ENCODE measurements at regions not wholly inside any gene's neighbourhood (a gene's known extent, or its start where the extent isn't known, plus 50 kb on each side); places are given as distances from the start of the nearest gene placed in this dataset.
A peak's percentile ranks its signal among the peaks of the same experiment; 100 is the strongest.

DNA sequence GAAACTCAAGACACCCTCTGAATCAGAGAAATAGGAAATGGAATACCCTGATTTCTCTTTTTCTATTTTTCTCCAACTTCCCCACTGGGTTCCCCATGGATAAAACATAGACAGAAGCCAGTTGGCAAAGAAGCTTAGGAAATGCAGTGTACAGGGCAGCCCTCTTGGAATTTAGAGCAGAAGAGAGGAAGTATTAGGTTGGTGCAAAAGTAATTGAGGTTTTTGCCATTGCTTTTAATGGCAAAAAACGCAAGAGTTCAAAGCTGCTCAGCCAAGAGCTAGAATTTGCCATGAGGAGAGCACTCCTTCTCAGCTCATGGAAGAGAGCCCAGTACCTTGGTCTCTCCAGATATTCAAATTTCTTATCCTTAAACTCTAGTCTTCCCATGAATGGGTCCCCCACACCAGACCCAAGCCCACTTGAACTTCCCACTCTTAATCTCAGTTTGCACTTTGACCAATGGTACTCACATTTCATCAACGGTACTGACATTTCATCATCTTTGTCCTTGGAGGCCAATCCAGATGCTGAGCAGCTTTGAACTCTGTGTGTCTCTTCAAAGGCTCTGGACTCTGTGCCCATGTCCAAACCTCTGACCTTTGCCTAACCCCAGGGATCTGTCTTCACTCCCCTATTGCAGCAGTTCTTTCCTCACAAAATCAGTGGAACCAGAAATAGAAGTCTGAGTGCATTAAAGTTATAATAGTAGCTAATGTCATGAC is 73.2 kb upstream of the PPP1R3C start:
- H3K27ac ChIP-seq, result no peak overlapping the region
- H3K27me3 ChIP-seq, result no peaks in the 10 kb centered on the region
- H3K4me1 ChIP-seq, result no peaks in the 10 kb centered on the region
- H3K36me3 ChIP-seq, result no peaks in the 10 kb centered on the region
- DNase-seq, result no peak
- H3K4me3 ChIP-seq, result no peak overlapping the region
- H3K9me3 ChIP-seq (replicated peaks), result no peaks in the 10 kb centered on the region

DNA sequence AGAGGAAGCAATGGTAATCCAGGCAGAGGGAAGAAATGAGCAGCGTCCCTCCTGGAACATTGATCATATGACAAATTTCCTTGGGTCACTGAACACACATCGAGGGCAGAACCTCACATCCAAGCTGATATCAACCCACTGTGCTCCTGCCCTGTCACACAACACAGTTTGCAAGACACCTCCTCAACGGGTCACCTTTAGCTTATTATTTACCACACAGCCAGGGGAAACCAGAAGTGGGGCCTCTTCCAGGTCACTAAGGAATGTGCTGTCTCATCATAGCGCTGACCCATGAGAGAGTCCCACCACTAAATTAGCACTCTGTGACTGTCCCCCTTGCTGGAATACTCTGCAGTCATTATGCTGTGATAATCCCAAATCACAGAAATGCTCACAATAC is 69.7 kb upstream of the PPP1R3C start:
- no peaks in the 10 kb centered on the region for H3K27me3 ChIP-seq
- DNase-seq, result no peak
- no peak overlapping the region for H3K4me3 ChIP-seq
- H3K4me1 ChIP-seq, result no peaks in the 10 kb centered on the region
- no peaks in the 10 kb centered on the region for H3K9me3 ChIP-seq (replicated peaks)
- H3K36me3 ChIP-seq, result no peaks in the 10 kb centered on the region
- no peak overlapping the region for H3K27ac ChIP-seq

DNA sequence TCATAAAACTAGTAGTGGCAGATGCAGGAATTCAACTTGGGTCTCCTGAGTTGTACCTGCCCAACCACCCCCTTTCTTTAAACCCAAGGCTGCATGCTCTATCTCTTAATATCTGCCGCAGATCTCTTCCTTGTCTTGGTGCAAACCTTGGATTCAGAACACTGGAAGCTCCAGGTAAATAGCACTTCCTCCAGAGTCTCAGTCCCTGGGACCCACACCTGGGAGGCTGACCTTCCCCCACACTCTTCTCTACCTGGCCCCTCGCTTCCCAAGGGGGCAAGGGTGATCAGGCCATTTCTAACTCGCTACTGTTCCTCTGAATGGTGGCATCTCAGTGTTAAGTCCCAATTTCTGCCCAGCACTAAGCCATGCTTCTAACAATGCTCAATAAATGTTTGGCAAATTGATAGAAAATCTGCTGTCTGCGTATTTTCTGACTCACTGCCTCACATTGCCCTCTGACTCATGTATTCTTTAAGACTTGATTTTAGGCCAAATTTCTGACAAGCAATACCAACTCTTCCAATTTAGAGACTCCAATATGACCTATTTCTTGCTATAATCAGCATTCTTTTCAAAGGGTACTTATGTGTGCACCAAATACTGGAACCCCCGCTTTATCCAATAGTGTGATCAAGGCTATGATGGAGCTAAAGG is 68.0 kb upstream of the PPP1R3C start:
- no peak overlapping the region for H3K4me3 ChIP-seq
- no peaks in the 10 kb centered on the region for H3K9me3 ChIP-seq (replicated peaks)
- no peaks in the 10 kb centered on the region for H3K36me3 ChIP-seq
- no peak for DNase-seq
- H3K27me3 ChIP-seq, result no peaks in the 10 kb centered on the region
- H3K4me1 ChIP-seq, result no peaks in the 10 kb centered on the region
- H3K27ac ChIP-seq, result no peak overlapping the region

GRCh38 chr10:91700273-91700672 is 67.4 kb upstream of the PPP1R3C start:
- Histone ChIP-seq H3K27ac (no peak overlapping the region), H3K4me1 (no peaks in the 10 kb centered on the region), H3K36me3 (no peaks in the 10 kb centered on the region), H3K27me3 (no peaks in the 10 kb centered on the region), H3K4me3 (no peak overlapping the region), H3K9me3 (replicated peaks) (no peaks in the 10 kb centered on the region)
- DNase-seq, result no peak

GRCh38 chr10:91698258-91698657 is 65.4 kb upstream of the PPP1R3C start:
- no peaks in the 10 kb centered on the region for H3K9me3 ChIP-seq (replicated peaks)

DNA sequence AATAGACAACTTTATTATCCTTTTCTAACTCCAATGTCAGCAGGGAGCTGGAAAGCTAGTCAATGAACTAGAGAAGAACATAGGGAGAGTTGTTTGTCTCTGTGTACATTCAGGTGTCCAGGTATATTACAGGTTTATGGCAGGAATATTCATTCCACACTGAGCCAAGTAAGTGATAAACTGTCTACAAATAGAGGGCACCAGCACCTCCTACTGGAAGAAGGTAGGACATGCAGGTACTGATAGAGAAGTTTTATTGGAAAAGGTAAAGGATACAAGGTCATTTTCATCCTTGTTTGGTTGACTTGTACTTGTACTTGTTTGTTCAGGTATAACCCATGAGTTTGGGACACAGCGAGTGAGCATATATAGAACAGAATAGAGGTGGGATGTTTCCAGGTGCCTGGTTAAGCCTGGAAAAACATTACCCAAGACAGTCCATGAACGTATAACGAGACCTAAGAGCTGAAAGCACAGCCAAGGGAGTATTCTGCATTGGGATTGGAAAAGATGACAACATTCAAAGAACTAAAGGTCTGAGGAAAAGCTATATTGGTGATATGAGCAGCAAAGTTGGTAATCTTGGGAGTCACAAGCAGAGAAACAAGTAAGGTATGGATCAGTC is 61.4 kb upstream of the PPP1R3C start:
- Histone ChIP-seq H3K9me3 (replicated peaks) (no peaks in the 10 kb centered on the region), H3K4me3 (no peak overlapping the region), H3K27me3 (no peaks in the 10 kb centered on the region), H3K4me1 (no peaks in the 10 kb centered on the region), H3K36me3 (no peaks in the 10 kb centered on the region), H3K27ac (no peak overlapping the region)
- DNase-seq, result peak; percentile 7 to 50

More at GRCh38 chr10:91698258-91698657, 65.4 kb upstream of the PPP1R3C start:
- H3K27me3 ChIP-seq, result no peaks in the 10 kb centered on the region
- H3K36me3 ChIP-seq, result no peaks in the 10 kb centered on the region
- no peak overlapping the region for H3K27ac ChIP-seq
- no peak overlapping the region for H3K4me3 ChIP-seq
- H3K4me1 ChIP-seq, result no peaks in the 10 kb centered on the region
- DNase-seq, result no peak

DNA sequence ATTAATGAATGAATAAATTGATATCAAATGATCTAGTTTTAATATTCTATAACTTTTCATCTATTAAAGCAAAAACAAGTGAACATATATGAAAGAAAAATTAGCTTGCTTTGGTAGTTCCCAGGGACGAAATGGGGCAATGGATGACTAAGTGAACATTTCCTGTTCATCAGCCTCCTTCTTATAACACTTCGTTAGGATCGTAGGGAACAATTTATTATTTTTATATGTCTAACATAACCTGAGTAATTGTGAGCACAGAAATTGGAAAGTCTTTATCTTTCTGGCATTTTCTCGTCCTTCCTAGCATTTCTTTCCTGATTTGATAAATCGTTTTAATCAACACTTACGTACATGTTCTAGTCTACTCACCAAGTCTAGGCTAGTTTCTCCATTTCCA is 59.1 kb upstream of the PPP1R3C start:
- H3K4me1 ChIP-seq, result no peaks in the 10 kb centered on the region
- no peak for DNase-seq
- no peak overlapping the region for H3K4me3 ChIP-seq
- H3K36me3 ChIP-seq, result no peaks in the 10 kb centered on the region
- no peak overlapping the region for H3K27ac ChIP-seq
- no peaks in the 10 kb centered on the region for H3K27me3 ChIP-seq
- H3K9me3 ChIP-seq (replicated peaks), result no peaks in the 10 kb centered on the region

DNA sequence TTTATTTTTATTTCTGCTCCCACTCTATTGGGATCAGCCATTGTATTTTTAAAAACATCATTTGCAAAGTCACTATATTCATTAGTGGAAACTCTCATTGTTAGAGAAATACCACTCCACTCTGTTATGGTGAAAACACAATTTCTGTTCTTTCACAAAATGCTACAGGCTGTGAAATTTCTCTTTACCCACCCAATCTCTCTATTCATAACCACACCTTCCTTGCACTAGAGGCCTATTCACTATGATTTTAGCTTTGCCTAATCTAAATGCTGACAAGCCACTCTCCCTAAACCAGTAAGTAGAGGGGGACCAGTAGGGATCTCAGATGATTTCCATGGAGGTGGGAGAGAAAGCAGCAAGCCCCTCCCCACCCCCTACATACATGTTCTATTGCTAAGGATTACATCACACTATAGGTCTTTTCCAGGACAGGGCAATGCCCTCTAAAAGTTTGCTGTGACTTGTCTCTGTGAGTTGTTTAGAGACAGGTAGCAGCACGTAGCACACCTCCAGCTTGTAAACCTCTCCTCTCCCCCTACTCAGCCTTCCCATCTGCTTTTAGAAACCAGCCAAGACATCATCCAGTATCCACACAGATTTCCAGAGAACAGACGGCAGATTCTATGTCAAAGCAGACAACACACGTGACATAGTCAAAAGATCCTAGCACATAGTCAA is 58.3 kb upstream of the PPP1R3C start:
- no peak for DNase-seq
- no peaks in the 10 kb centered on the region for H3K36me3 ChIP-seq
- no peaks in the 10 kb centered on the region for H3K27me3 ChIP-seq
- H3K4me1 ChIP-seq, result no peaks in the 10 kb centered on the region
- H3K4me3 ChIP-seq, result no peak overlapping the region
- H3K9me3 ChIP-seq (replicated peaks), result no peaks in the 10 kb centered on the region
- no peak overlapping the region for H3K27ac ChIP-seq

GRCh38 chr10:91690412-91690811 is 57.5 kb upstream of the PPP1R3C start:
- DNase-seq, result no peak
- Histone ChIP-seq H3K9me3 (replicated peaks) (no peaks in the 10 kb centered on the region), H3K4me1 (no peaks in the 10 kb centered on the region), H3K4me3 (no peak overlapping the region), H3K36me3 (no peaks in the 10 kb centered on the region), H3K27me3 (no peaks in the 10 kb centered on the region), H3K27ac (no peak overlapping the region)

- DNase-seq, result no peak
- Histone ChIP-seq H3K36me3 (no peaks in the 10 kb centered on the region), H3K27me3 (no peaks in the 10 kb centered on the region), H3K4me1 (no peaks in the 10 kb centered on the region), H3K9me3 (replicated peaks) (no peaks in the 10 kb centered on the region), H3K4me3 (no peak overlapping the region), H3K27ac (no peak overlapping the region)
These were observed 56.9 kb upstream of the PPP1R3C start for GRCh38 chr10:91689731-91690168.

DNA sequence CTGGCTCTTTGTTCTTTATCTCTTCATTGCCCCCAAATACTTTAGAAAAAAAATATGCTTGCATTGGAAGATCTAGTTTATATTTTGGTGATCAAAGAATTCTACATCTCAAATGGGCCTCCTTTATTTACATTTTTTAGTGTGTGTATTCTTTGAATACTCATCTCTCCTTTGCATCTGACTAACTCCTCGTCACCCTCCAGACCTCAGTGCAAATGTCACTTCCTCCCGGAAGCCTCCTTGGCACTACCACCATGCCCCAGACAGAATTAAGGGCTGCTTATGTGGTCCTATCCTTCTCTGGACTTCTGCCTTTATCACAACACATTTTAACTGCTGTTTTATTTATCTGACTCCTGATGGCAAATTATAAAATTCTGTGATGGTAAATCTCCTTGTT is 52.0 kb upstream of the PPP1R3C start:
- Histone ChIP-seq H3K4me1 (no peaks in the 10 kb centered on the region), H3K27ac (no peak overlapping the region), H3K36me3 (no peaks in the 10 kb centered on the region), H3K27me3 (no peaks in the 10 kb centered on the region), H3K9me3 (replicated peaks) (no peaks in the 10 kb centered on the region), H3K4me3 (no peak overlapping the region)
- no peak for DNase-seq

DNA sequence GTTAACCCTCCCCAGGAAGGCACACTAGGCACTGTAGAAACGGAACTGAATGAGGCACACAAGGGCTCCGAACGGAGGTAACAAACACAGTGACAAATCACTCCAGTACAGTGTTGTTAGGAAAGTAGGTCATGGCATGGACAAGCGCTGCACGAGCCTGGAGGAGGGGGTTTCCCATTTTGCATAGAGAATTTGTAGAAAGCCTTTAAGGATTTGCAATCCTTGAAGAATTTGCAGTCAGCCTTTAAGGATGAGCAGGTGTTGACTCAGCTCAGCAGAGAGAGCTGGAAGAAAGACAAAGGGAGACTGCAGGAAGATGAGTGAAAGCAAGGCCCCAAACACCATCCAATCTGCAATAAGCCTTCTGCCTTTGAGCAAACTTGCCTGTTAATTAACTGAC is 51.1 kb upstream of the PPP1R3C start:
- DNase-seq, result no peak
- no peak overlapping the region for H3K27ac ChIP-seq
- no peaks in the 10 kb centered on the region for H3K9me3 ChIP-seq (replicated peaks)
- no peaks in the 10 kb centered on the region for H3K36me3 ChIP-seq
- no peak overlapping the region for H3K4me3 ChIP-seq
- H3K27me3 ChIP-seq, result no peaks in the 10 kb centered on the region
- no peaks in the 10 kb centered on the region for H3K4me1 ChIP-seq

DNA sequence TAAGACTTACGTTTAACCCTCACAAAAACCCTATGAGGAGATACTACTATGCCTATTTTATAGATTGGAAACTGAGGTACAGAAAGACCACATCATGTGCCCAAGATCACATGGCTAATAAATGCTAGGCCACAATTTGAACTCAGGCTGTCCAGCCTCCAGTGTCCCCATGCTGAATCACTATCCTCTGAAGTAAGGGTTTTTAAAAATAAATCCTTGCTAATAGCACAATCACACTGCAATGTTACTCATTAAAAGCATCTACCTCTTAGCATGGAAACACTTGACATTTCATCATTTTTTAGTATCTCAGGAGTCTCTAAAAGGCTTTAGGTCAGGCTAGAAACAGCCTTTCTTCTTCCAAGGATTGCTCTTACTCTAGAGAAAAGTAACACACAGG is 50.0 kb upstream of the PPP1R3C start:
- no peak overlapping the region for H3K4me3 ChIP-seq
- no peaks in the 10 kb centered on the region for H3K9me3 ChIP-seq (replicated peaks)
- no peak overlapping the region for H3K27ac ChIP-seq
- DNase-seq, result no peak
- H3K36me3 ChIP-seq, result no peaks in the 10 kb centered on the region
- no peaks in the 10 kb centered on the region for H3K27me3 ChIP-seq
- H3K4me1 ChIP-seq, result no peaks in the 10 kb centered on the region

Measured in SJCRH30 (cell line).